ENCODE measurements at regions not wholly inside any gene's neighbourhood (a gene's known extent, or its start where the extent isn't known, plus 50 kb on each side); places are given as distances from the start of the nearest gene placed in this dataset.

DNA sequence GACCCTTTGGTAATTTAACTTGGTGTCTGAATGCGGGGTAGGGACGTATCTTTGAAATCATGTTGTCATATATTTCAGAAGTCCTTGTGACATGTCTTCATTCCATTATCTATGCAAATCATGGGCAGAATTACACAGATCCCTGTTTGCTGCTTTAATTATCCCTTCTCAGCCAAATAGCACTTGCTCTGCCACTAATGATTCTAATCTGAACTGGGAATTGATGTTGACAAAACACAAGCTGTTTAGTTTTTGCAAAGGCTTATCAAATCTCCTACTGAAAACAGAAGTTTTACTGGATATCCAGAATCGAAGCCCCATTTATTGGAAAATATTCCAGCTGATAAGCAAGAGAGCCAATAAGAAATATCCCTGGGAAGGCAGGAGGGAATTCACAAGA, 205.9 kb upstream of the COX10 start:
- Mint-ChIP-seq H3K36me3 (ENCODE audit: low read depth) (peaks cover 4% of the 10 kb centered on the region), H3K9me3 (peaks cover 6% of the 10 kb centered on the region), H3K4me1 (ENCODE audit: low read depth) (no peaks in the 10 kb centered on the region), H3K4me3 (ENCODE audit: low read depth) (no peak overlapping the region), H3K27me3 (ENCODE audit: low read depth) (no peaks in the 10 kb centered on the region), H3K27ac (no peak overlapping the region)
- no peak for DNase-seq (ENCODE audit: low spot score)
- intact Hi-C loops (cut with micrococcal nuclease): no loop called here

DNA sequence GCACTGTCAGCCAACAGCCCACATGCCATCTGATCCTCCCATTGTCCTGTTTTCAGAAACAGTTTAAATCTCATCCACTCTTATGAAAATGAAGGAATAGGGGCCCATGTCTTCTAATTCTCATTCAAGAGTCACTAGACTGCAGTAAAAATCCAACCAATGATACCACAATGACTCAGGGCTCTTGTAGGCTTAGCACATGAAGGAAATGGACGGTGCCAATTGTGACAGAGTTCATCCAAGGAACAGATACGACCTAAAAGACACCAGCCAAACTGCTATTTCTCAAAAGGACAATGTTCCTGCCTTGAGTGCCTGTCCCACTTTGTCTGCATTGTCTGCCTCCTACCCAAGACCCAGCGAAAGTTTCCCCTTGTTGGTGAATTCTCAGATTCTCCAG, 204.8 kb upstream of the COX10 start:
- Mint-ChIP-seq H3K9me3 (peaks cover 5% of the 10 kb centered on the region), H3K36me3 (ENCODE audit: low read depth) (peaks cover 4% of the 10 kb centered on the region), H3K27me3 (ENCODE audit: low read depth) (no peaks in the 10 kb centered on the region), H3K4me1 (ENCODE audit: low read depth) (no peaks in the 10 kb centered on the region), H3K27ac (no peak overlapping the region), H3K4me3 (ENCODE audit: low read depth) (no peak overlapping the region)
- DNase-seq (ENCODE audit: low spot score): no peak
- intact Hi-C loops (cut with micrococcal nuclease): no loop called here

DNA sequence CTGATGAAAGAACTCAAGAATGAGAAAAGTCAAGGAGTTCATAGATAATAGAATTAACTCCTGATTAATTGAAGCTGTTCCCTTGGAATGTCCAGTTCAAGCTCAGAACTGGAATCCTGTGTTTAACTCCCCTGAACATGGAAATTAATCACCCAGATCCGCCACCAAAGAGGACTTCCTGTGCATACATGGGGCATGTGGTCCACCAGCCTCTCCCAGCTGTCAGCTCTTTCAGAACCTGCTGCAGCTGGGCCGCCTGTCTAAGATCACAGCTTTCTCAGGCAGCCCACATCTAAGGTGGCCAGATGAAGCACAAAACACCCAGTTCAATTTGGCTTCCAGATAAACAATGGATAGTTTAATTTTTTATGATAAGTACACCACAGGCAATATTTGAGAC, 203.7 kb upstream of the COX10 start:
- H3K36me3 Mint-ChIP-seq (ENCODE audit: low read depth): peaks cover 4% of the 10 kb centered on the region
- H3K4me1 Mint-ChIP-seq (ENCODE audit: low read depth): no peaks in the 10 kb centered on the region
- no peaks in the 10 kb centered on the region for H3K27me3 Mint-ChIP-seq (ENCODE audit: low read depth)
- no peak overlapping the region for H3K4me3 Mint-ChIP-seq (ENCODE audit: low read depth)
- DNase-seq (ENCODE audit: low spot score): no peak
- intact Hi-C loops (cut with micrococcal nuclease): no loop called here
- no peak overlapping the region for H3K27ac Mint-ChIP-seq
- peaks cover 5% of the 10 kb centered on the region for H3K9me3 Mint-ChIP-seq

DNA sequence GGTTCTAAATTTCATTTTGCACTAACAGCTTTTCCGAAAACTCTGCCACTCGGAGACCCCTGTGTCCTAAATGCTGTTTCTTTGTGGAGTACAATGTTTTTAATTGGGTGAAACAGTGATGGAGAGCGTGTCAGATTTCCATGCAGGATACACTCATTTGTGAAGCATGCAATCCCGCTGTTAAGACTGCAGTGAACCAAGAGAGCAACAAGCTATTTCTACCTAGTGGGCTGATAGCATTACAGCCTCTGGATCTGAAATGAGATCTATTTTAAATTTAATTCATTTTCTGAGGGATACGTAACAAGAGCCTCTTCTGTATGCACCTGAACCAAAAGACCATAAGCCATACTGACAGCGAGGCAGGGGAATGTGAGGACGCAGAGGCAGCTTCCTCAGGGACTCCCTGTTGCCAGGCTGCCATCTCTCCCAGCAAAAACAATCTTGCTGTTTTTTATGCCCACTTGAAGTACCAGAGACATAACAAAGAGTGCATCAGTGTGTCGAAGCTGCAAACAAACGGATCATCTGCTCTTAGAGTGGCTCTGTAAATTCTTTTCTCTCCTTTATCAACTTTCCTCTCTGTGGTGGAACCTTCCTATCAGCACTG, 199.9 kb upstream of the COX10 start:
- DNase-seq (ENCODE audit: low spot score): no peak
- Mint-ChIP-seq H3K4me1 (ENCODE audit: low read depth) (no peaks in the 10 kb centered on the region), H3K36me3 (ENCODE audit: low read depth) (peaks cover 3% of the 10 kb centered on the region), H3K9me3 (no peaks in the 10 kb centered on the region), H3K27me3 (ENCODE audit: low read depth) (no peaks in the 10 kb centered on the region), H3K27ac (no peak overlapping the region), H3K4me3 (ENCODE audit: low read depth) (no peak overlapping the region)
- intact Hi-C loops (cut with micrococcal nuclease): no loop called here

DNA sequence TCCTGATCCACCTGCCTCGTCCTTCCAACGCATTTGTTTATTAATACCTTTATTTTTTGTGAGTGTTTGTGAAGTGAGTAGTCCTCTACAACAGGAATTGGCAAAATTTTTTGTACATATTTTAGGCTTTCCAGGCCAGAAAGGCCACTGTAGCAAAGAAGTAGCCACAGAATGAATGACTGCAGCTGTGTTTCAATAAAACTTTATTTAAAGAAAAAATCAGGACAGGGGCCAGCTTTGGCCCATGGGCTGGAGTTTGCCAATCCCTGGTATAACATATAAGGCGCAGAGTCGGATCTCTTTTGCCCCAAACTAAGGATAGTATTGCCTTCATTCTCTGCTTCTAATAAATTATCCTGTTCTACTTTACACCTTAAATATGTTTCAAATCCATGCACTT, 198.0 kb upstream of the COX10 start:
- no peak overlapping the region for H3K4me3 Mint-ChIP-seq (ENCODE audit: low read depth)
- no peaks in the 10 kb centered on the region for H3K27me3 Mint-ChIP-seq (ENCODE audit: low read depth)
- DNase-seq (ENCODE audit: low spot score): no peak
- H3K36me3 Mint-ChIP-seq (ENCODE audit: low read depth): no peaks in the 10 kb centered on the region
- H3K9me3 Mint-ChIP-seq: no peaks in the 10 kb centered on the region
- no peaks in the 10 kb centered on the region for H3K4me1 Mint-ChIP-seq (ENCODE audit: low read depth)
- no peak overlapping the region for H3K27ac Mint-ChIP-seq
- intact Hi-C loops (cut with micrococcal nuclease): no loop called here

DNA sequence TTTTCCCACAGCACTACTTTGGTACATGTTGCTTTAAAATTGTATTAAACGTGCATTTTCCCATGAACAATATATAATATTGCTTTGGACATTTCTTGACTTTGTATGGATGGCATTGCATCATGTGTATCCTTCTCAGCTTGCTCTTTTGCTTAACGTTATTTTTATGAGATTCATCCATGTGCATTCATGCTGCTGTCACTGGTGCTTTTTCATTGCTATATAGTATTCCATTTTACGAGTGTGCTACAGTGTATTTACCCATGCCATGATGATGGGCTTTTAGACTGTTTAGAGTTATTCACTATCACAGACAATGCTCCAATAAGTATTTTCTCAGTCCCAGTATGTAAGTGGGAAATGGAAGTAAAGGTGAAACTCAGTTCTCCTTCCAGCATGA, 195.2 kb upstream of the COX10 start:
- Mint-ChIP-seq H3K36me3 (ENCODE audit: low read depth) (no peaks in the 10 kb centered on the region), H3K4me1 (ENCODE audit: low read depth) (no peaks in the 10 kb centered on the region), H3K27ac (no peak overlapping the region), H3K9me3 (no peaks in the 10 kb centered on the region), H3K4me3 (ENCODE audit: low read depth) (no peak overlapping the region), H3K27me3 (ENCODE audit: low read depth) (no peaks in the 10 kb centered on the region)
- intact Hi-C loops (cut with micrococcal nuclease): no loop called here
- no peak for DNase-seq (ENCODE audit: low spot score)

DNA sequence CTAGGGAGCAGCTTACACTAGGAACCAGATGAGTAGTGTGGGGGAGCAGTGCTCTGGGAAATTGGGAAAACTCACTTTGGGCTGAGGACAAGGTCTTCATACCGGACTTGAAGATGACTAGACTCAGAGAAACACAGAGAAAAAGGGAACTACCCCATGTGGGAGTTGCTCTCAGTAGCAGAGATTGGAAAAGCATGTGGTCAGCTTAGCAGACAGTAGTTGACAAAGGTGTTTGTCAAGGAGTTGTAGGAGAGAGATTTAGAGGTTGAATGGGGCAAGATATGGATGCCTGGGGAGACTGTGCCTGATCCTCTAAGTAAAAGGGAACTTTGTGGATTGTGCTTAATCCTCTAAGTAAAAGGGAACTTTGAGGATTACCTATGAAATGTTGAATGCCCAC, 194.5 kb upstream of the COX10 start:
- Mint-ChIP-seq H3K9me3 (no peaks in the 10 kb centered on the region), H3K4me3 (ENCODE audit: low read depth) (no peak overlapping the region), H3K4me1 (ENCODE audit: low read depth) (no peaks in the 10 kb centered on the region), H3K27me3 (ENCODE audit: low read depth) (no peaks in the 10 kb centered on the region), H3K27ac (no peak overlapping the region), H3K36me3 (ENCODE audit: low read depth) (no peaks in the 10 kb centered on the region)
- DNase-seq (ENCODE audit: low spot score): no peak
- intact Hi-C loops (cut with micrococcal nuclease): no loop called here

DNA sequence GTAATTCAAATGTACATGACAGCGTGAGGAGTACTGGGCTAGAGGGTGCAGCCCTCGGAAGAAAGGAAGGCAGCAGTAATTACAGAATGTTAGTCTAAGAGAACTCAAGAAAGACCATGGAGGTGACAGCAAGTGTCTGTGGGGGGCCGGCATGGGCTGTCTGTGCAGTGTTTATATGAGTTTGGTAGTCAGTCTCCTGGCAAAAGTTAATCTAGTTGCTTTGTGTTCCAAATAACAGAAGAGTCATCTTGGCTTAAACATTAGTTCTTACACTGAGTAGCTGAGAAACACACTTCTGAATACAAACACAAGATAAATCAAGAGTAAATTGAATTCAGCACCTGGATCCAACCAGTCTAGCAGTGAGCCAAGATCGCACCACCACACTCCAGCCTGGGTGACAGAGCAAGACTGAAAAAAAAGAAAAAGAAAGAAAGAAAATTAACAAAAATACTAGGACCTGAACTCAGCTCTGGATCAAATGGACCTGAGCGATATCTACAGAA, 189.3 kb upstream of the COX10 start:
- Mint-ChIP-seq H3K27ac (no peak overlapping the region), H3K27me3 (ENCODE audit: low read depth) (no peaks in the 10 kb centered on the region), H3K9me3 (no peaks in the 10 kb centered on the region), H3K4me3 (ENCODE audit: low read depth) (no peak overlapping the region), H3K36me3 (ENCODE audit: low read depth) (no peaks in the 10 kb centered on the region), H3K4me1 (ENCODE audit: low read depth) (no peaks in the 10 kb centered on the region)
- no peak for DNase-seq (ENCODE audit: low spot score)
- intact Hi-C loops (cut with micrococcal nuclease): no loop called here

DNA sequence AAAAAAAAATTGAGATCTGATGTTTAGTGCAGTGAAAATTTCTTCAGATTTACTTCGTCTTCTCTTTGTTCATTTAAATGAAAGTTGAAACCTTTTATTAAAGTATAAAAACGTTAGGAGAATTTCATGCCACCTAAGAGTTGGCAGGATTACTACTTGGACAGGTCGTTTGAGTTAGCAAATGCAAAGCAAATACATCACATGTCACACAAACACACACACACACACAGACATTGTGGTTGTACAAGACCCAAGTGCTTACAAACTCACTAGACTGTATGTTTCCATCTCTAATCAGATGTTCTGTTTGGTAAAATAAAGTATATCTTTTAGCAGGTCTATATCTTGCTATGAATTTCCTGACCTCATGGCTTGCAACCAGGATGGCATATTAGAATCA, 185.6 kb upstream of the COX10 start:
- Mint-ChIP-seq H3K36me3 (ENCODE audit: low read depth) (no peaks in the 10 kb centered on the region), H3K4me3 (ENCODE audit: low read depth) (no peak overlapping the region), H3K27ac (no peak overlapping the region), H3K9me3 (no peaks in the 10 kb centered on the region), H3K4me1 (ENCODE audit: low read depth) (no peaks in the 10 kb centered on the region), H3K27me3 (ENCODE audit: low read depth) (no peaks in the 10 kb centered on the region)
- no peak for DNase-seq (ENCODE audit: low spot score)
- intact Hi-C loops (cut with micrococcal nuclease): no loop called here

DNA sequence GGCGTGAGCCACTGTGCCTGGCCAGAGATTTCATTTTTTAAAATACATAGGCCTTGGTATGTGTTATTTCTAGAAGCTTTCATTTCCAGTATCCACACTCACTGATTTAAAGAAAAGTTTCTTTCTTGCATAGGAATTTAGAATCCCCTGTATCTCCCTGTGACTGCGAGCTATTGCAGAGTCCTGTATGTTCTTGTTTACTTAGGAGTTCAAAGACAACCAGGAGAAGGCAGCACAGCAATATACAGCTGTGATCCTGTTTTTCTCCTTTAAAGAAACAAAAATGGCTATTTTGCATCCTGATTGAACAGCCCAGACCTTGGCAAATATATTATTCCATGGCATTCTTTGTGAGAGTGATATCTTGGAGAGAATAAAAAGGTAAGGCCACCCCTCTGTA, 185.0 kb upstream of the COX10 start:
- H3K36me3 Mint-ChIP-seq (ENCODE audit: low read depth): no peaks in the 10 kb centered on the region
- no peak overlapping the region for H3K4me3 Mint-ChIP-seq (ENCODE audit: low read depth)
- H3K9me3 Mint-ChIP-seq: no peaks in the 10 kb centered on the region
- intact Hi-C loops (cut with micrococcal nuclease): no loop called here
- no peak for DNase-seq (ENCODE audit: low spot score)
- no peak overlapping the region for H3K27ac Mint-ChIP-seq
- H3K27me3 Mint-ChIP-seq (ENCODE audit: low read depth): no peaks in the 10 kb centered on the region
- no peaks in the 10 kb centered on the region for H3K4me1 Mint-ChIP-seq (ENCODE audit: low read depth)

DNA sequence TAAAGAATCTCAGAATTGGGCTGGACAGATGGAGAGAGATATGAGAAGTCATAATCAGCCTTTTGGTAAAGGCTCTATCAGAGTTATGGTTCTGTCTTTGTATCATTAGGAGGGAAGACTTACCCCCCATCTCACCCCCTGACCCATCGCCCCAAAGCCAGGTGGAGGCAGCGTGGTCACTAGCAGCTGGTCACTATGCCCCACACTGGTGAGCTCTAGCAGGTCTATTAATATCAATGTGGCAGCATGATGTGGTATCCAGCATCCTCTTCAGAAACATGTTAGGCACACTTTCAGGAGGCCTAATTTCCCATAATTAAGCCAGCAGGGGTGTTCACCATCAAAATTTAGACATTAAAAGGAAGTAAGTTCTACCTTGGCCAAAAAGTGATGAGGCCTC, 183.8 kb upstream of the COX10 start:
- intact Hi-C loops (cut with micrococcal nuclease): no loop called here
- no peak overlapping the region for H3K4me3 Mint-ChIP-seq (ENCODE audit: low read depth)
- H3K9me3 Mint-ChIP-seq: no peaks in the 10 kb centered on the region
- H3K27me3 Mint-ChIP-seq (ENCODE audit: low read depth): no peaks in the 10 kb centered on the region
- H3K27ac Mint-ChIP-seq: no peak overlapping the region
- H3K36me3 Mint-ChIP-seq (ENCODE audit: low read depth): no peaks in the 10 kb centered on the region
- no peaks in the 10 kb centered on the region for H3K4me1 Mint-ChIP-seq (ENCODE audit: low read depth)
- DNase-seq (ENCODE audit: low spot score): no peak

DNA sequence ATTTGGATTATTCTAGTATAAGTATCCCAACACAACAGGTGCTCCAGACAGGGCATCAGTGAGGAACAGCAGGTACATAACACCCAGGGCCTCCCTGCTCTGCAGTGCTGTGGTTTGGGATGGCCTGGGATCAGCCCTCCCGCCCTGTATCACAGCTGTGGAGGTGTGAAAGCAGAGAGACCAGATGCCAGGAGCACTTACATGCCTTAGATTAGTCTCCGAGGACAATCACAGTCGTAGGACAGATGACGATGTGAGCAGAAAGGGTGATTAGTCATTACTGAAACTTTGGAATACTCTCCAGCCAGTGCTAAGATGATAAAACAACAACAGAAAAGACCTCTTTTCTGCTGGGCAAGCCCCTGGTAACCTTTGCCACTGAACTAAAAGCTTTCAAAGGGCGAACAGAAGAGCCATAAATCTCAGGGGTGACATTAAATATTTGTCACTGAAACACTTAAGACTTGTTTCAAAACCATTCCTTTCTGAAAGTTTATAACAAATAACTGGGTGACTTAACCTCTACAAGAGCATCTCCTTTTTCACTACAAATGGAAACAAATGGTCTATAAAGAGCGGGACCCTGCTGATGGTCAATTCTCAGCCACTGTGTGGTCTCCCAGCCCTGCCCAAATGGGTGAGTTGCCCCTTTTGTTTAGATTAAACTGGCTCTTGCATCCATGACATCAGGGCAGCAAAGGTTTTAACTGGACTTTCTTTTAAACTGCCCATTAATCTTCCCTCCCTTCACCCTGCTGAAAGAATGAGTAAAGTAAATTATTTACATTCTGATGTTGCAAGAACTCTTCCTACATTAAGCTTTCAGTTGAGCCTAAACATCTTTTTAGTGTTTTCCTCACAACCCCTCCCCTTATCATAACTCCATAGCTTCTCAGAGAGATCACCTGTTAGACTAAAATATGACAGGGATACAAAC, 183.1 kb upstream of the COX10 start:
- no peaks in the 10 kb centered on the region for H3K36me3 Mint-ChIP-seq (ENCODE audit: low read depth)
- H3K9me3 Mint-ChIP-seq: no peaks in the 10 kb centered on the region
- no peak overlapping the region for H3K4me3 Mint-ChIP-seq (ENCODE audit: low read depth)
- intact Hi-C loops (cut with micrococcal nuclease): no loop called here
- H3K27me3 Mint-ChIP-seq (ENCODE audit: low read depth): no peaks in the 10 kb centered on the region
- no peaks in the 10 kb centered on the region for H3K4me1 Mint-ChIP-seq (ENCODE audit: low read depth)
- no peak for DNase-seq (ENCODE audit: low spot score)
- H3K27ac Mint-ChIP-seq: no peak overlapping the region

DNA sequence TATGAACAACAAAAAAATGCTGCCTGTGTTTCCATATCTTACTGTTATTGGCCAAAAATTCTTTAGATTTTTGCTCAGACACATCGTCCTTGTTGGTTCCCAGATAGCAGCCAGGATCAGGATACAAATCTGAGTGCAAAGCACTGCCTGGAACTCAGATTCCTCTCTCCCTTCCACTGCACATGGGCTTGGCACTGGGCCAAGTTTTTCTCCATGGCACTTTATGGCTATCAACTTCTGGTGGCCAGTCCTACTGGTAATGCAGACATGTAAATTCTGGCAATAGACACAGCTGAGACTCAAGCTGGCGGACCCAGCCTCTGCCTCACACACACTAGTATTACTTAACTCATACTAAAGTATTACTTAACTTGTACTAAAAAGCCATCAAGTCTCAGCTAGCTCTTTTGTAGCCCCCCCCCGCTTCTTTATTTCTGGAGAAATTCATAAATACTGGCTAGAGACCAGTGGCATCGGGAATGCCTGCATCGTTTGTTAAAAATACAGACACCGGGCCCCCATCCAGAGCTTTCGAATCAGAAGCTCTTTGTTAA, 181.2 kb upstream of the COX10 start:
- no peaks in the 10 kb centered on the region for H3K4me1 Mint-ChIP-seq (ENCODE audit: low read depth)
- H3K36me3 Mint-ChIP-seq (ENCODE audit: low read depth): no peaks in the 10 kb centered on the region
- H3K4me3 Mint-ChIP-seq (ENCODE audit: low read depth): no peak overlapping the region
- no peak overlapping the region for H3K27ac Mint-ChIP-seq
- intact Hi-C loops (cut with micrococcal nuclease): no loop called here
- H3K27me3 Mint-ChIP-seq (ENCODE audit: low read depth): no peaks in the 10 kb centered on the region
- H3K9me3 Mint-ChIP-seq: no peaks in the 10 kb centered on the region
- DNase-seq (ENCODE audit: low spot score): no peak

Data from activated T-helper 2 cell treated with anti-CD3 and anti-CD28 coated beads, Interferon-gamma antibody, Interleukin-2, Interleukin-4, amounts not matched to agents 10 μg/mL and 5 μg/mL and 100 μg/mL, durations not matched to agents 14 hours and 24 hours and 36 hours (primary cell).